CD4-positive, alpha-beta T cell treated with Interleukin-15 for 1 hour (primary cell): ENCODE measurements at regions not wholly inside any gene's neighbourhood (a gene's known extent, or its start where the extent isn't known, plus 50 kb on each side); places are given as distances from the start of the nearest gene placed in this dataset.

Experiments used
- DNase-seq: peaks from one replicate; pipeline ENCODE4 v3.0.0-alpha.2; 2020

- DNase-seq = no peak
Measured at GRCh38 chr13:86976521-86977324, 694.4 kb upstream of the SLITRK5 start.

GRCh38 chr13:86986448-86986847 is 684.7 kb upstream of the SLITRK5 start:
- DNase-seq = no peak

- no peak for DNase-seq
Measured at GRCh38 chr13:86992251-86992650, 678.9 kb upstream of the SLITRK5 start.

GRCh38 chr13:87003265-87003664 is 667.9 kb upstream of the SLITRK5 start:
- DNase-seq = no peak

GRCh38 chr13:87005511-87005910 is 665.7 kb upstream of the SLITRK5 start:
- DNase-seq = no peak

DNA sequence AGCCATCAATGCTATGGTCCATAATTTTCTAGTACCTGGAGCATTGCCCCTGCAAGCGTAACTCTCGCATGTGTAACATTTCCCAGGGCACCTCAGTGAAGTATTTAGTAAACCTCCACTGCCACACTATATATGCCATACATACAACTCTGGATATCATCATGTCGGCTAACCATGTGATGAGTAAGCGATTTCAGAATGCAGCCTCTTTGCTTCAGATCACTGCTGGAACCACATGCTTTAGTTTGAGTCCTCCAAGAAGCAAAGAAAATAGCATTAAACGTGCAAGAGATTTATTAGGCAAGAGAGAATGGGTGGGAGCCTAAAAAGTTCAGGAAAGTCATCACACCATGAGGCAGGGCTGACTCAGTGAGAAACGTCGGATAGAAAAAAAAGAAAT is 635.6 kb upstream of the SLITRK5 start:
- no peak for DNase-seq

DNA sequence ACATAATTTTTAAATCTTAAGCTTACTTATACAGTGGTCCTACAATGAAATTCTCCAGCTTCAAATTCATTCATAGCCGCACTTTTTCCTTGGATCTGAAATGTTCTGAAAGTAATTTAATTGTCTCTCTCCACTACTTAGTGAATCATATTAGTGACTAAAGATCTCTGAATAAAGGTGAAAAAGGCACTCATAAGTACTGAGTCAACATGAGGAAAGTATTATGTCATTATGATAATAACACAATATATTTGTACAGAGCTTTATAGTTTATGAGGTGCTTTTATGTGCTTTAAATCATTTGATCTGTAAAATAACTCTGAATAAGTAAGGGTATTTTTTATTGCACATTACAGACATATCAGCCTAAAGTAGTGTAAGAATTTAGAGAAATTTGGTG is 628.2 kb upstream of the SLITRK5 start:
- no peak for DNase-seq

DNA sequence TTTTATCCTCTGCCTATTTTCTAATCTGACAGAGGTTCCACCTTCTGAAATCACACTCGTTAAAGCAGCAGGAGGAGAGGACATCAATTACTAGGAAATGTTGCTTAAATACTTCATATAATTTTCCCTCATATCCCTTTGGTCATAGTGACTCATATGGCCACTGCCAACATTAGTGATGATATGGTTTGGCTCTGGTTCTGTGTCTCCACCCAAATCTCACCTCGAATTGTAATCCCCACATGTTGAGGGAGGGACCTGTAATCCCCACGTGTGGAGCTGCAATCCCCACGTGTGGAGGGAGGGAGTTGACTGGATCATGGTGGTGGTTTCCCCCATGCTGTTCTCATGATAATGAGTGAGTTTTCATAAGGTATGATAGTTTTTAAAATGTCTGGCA is 618.4 kb upstream of the SLITRK5 start:
- DNase-seq = no peak

DNA sequence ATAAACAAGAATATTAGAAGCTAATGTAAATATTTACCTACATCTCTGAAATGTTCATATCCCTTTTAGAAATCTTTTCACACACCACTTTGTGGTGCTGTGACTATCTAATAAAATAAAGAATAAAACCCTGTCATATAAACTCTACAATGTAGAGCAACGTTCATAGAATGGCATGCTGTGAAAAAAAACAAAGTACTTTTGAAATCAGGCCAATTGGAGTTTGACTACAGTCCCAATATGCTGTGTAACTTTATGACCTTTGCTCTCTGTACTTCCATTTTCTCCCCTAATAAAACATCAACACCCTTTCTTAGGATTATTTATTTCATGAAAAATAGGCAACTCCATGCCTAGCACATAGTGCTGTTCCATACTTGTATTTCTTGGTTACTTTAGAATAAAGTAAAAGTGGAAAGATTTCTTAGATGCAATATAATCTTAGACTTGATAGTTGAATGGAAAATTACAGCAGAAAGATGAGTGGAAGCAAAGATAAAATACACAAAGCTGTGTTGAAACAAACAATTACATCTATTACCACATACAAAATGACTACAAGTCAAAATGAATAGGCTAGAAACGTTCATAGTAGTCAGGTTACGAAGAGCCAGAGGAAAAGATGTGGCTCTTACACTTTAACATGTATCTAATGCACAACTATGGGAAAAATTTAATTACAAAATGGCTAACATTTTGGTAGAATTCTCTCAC is 613.2 kb upstream of the SLITRK5 start:
- DNase-seq = no peak

DNA sequence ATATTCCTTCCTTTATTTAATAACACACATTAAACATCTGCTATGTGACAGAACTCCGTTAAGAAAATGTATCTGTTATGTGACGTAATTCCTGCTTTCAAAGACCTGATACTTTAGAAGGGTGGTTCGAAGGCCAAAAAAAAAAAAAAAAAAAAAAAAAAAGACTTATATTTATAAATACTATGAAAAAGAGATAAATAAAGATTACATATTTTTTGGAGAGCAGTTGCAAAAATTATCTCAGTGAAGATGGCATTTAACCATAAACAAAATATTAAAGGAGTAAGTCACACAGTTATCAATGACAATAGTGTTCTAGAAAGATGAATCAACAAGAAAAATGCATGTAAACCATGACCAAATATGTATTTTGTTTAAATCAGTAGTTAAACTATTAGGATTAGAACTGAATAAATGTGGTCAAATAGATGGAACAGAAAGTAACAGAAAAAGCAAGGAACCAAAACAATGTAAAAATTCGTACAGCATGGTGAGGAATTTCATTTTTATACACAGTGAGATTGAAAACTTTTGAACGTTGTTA is 612.3 kb upstream of the SLITRK5 start:
- no peak for DNase-seq

DNA sequence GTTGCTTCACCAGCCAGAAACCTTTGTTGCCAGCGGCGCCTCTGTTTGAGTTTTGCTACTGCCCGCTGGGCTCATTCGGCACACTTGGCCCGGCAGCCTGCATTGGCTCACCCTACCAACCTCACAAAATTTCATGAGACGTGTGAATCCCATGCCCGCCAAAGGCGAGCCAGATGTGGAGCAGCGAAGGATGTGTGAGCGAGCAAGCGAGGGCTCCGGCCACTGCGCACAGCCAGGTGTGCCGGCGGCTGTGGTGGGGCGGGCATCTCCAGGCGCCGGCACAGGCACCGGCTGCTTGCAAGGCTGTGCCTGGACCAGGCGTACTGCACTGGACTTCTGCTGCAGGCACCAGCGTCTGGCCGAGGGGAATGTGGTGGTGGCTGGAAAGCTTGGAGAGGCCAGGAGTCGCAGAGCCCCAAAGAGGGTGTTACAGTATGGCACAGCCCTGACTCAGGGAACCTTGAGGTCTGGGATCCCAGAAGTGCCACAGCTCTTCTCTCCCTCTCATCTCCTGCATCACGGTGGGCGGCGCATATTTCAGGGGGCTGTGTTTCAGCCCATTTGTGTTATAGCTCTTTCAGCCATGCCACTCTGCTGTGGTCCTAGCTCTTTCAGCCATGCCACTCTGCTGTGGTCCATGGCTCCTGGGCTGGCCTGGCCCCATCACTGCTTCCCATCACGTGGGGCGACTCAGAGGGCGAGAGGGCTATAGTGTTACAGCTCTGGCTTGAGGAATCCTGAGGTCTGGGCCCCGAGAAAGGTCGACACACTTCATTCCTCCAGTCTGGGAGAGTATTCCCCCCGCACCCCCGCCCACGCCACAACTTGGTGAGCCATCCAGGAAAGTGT is 592.0 kb upstream of the SLITRK5 start:
- DNase-seq = no peak

DNA sequence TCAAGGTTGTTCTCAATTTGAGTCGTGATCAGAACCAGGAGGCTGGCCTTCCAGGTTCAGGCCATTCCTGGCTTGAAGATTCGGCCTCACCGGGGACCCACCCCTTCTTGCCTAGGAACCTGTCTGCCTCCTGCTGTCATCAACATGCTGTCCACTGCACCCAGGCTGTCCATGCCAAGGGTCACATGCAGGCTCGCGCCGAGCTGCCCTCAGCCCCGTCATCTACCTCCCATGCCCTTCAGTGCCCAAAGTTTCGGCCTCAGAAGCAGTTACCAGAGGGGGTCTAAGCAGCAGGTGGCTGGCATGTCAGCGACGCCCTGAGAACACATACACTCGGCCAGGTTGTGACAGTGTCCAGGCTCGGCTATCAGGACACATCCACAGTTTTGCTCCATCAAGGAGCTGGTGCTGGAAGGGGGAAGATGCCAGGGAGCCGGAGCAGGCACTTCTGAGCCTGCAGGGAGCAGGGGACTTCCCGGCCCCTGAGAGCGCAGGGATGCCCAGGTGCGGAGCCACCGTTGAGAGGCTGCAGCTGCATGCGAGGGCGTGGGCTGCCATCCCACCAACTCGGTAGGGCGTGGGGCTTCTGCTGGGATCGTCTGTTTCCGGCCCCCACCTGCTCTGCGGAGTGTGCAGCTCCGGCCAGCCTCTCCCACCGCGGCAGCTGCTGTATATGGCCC is 590.9 kb upstream of the SLITRK5 start:
- DNase-seq = no peak

DNA sequence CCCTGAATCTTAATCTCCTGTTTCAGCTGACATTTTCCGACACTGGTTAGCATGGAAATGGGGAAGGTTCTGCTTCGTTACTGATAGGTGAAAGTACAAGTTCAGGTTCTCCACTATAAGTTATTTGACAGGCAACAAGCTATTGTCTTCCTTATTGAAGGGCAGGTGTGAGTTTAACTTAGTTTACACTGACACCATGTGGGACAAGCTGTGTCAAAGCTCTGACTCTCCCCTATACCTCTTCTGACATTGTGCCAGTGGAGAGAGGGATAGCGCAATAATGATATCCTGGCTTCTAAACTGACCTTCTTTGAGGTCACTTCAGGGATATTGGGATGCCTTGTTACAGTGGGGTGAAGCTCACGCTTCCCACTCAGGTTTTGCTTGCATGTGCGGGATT is 587.0 kb upstream of the SLITRK5 start:
- DNase-seq = no peak

DNA sequence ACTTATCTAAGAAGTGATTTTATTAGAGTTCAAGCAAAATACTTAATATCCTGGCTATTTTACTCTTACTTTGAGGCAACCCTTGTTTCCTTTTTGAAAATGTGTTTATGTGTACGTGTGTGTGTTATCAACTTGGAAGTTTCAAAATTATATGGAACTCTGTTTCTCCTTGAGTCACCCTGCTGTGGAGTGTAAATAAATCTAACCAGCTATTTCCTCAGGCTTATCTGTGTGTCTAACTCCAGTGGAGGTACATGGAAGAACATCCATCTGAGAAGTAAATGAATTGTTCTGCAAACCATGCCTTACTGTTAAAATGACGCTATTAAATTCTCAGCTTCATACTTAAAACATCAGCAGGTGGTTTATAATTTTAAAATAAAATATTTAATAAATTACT is 583.4 kb upstream of the SLITRK5 start:
- DNase-seq = no peak

DNA sequence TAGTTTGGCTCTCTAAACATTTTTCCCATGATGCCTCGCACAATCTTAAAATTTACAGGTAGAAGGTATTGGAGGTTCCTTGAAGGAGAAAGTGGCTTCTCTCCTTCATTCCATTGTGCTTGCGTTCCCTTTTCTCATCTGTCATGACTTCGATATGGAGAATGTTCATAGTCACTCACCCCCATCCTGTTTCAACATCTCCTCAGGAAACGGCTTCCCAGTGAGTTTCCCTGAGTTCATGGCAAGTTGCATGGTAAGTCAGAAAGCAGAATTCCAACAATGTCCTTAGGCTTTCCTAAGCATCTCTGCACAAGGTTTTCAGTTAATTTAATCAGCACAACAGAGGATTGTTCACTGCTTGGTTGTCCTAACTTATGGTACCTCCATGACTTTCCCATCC is 581.8 kb upstream of the SLITRK5 start:
- DNase-seq = no peak

GRCh38 chr13:87093399-87093798 is 577.8 kb upstream of the SLITRK5 start:
- no peak for DNase-seq

- no peak for DNase-seq
Measured at GRCh38 chr13:87094646-87095045, 576.5 kb upstream of the SLITRK5 start.

- DNase-seq = no peak
Measured at GRCh38 chr13:87100431-87100830, 570.7 kb upstream of the SLITRK5 start.

DNA sequence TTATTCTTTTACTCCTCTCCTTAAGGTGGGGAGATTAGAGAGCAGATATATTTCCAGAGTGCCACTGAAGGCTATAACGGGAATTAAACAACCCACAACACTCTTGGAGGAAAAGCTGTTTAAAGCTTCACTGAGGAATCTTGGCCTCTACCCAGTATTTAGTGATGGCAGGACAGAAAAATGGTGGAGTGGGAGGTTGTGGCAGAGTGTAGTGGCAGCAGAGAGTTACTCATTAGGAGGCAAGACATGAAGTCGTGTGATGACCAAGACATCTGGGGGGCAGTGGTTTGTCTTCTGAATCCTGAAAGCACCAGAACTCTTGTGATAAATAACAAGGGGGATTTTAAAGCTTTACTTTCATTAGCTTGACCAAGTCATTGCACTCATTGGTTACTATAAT is 563.5 kb upstream of the SLITRK5 start:
- DNase-seq = no peak

DNA sequence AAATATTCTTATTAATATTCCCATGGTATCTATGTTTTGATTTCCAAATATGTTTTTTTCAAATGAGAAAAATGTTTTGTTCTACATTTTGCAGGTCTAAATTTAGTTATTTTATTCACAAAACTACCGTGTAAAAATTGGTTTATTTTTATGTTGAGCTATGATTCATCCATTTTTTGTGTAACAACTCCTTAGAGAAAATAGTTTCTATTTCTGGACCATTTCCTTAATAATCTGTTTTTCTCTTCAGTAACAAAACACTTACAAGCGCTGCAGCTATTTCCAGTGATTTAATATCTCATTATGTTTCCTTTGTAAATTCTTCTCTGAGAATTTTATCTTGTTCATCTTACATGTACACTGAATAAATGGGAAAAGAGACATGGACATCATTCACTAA is 550.7 kb upstream of the SLITRK5 start:
- no peak for DNase-seq

DNA sequence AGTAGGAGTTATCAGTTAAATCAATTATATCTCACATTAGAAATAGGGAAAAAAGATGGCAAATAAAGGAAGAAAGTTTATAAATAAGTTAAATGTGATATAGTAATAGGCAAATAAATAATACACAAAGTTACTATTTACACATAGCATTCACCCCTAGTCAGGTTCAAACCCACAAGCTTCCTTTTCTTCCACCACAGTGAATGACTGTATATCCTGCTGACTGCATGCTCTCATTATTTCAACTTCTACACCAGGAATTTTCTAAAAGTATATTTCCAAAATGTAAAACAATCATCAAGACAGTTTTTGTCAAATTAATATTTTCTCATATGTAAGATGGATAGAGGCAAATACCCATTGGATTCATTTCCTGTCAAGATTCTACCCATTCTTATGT is 548.6 kb upstream of the SLITRK5 start:
- no peak for DNase-seq

DNA sequence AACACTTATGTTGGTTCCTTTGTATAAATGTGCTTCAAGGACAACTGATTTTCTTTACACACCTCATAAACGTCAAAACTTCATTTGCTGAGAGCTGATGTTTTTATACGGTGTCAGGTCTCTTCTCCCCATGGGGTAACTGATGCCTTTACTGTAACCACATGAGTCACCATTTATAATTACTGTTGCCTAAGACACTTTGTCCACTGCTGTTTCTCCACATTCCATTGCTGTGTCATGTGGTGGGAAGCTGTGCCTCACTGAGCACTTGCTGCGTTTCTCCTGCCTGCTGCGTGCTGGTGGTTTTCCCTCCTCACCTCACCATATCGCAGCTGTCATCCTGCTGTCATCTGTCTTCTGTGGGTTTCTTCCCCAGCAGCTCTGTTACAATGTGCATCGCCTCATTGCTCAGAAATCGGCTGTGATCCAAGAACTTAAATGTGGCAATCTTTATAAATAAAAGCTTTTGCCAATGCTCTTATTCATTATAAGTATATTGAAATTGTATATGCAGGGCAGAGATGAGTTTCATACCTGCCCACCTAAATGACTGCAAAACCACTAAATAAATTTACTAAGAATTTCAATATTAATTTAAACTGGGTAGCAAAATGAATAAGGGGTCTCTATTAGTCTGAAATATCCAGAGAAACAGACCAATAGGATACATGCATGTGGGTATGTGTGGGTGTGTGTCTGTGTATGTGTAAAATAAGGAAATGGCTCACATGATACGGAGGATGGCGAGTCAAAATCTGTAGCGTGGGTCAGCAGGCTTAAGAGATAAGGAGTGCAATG is 547.0 kb upstream of the SLITRK5 start:
- no peak for DNase-seq
